Activated CD4-positive, alpha-beta memory T cell treated with anti-CD3 and anti-CD28 coated beads for 36 hours (primary cell): ENCODE measurements at regions not wholly inside any gene's neighbourhood (a gene's known extent, or its start where the extent isn't known, plus 50 kb on each side); places are given as distances from the start of the nearest gene placed in this dataset.

ENCODE experiments used
- CTCF ChIA-PET: fragments of 350-600 bp; sonication (Branson Sonifier 250); formaldehyde crosslinking; loops from one replicate; lab custom pipeline; 2021; ENCODE audit warnings: antibody characterized with exemption, inconsistent platforms; lab: Charles Lee
- POLR2A ChIA-PET: fragments of 350-600 bp; sonication (Branson Sonifier 250); formaldehyde crosslinking; loops from one replicate; lab custom pipeline; 2021; ENCODE audit warnings: antibody characterized with exemption; lab: Charles Lee
- DNase-seq: peaks from one replicate; pipeline ENCODE4 v3.0.0-alpha.2; 2020
- H3K27ac Mint-ChIP-seq: one replicate; pipeline ENCODE4 v1.8.0; 2021; ENCODE audit warnings: mixed read lengths
- H3K27me3 Mint-ChIP-seq: one replicate; pipeline ENCODE4 v1.8.0; 2021; ENCODE audit warnings: mixed read lengths
- H3K36me3 Mint-ChIP-seq: one replicate; pipeline ENCODE4 v1.8.0; 2021; ENCODE audit warnings: mixed read lengths
- H3K4me1 Mint-ChIP-seq: one replicate; pipeline ENCODE4 v1.8.0; 2021; ENCODE audit warnings: low read depth, mixed read lengths
- H3K4me3 Mint-ChIP-seq: one replicate; pipeline ENCODE4 v1.8.0; 2021; ENCODE audit warnings: mild to moderate bottlenecking, mixed read lengths
- H3K9me3 Mint-ChIP-seq: one replicate; pipeline ENCODE4 v1.8.0; 2021; ENCODE audit warnings: mixed read lengths
- intact Hi-C: fragments of 100-400 bp; cut with micrococcal nuclease; formaldehyde crosslinking; loops from one replicate; pipeline ENCODE4 v1.15.1; 2023

DNA sequence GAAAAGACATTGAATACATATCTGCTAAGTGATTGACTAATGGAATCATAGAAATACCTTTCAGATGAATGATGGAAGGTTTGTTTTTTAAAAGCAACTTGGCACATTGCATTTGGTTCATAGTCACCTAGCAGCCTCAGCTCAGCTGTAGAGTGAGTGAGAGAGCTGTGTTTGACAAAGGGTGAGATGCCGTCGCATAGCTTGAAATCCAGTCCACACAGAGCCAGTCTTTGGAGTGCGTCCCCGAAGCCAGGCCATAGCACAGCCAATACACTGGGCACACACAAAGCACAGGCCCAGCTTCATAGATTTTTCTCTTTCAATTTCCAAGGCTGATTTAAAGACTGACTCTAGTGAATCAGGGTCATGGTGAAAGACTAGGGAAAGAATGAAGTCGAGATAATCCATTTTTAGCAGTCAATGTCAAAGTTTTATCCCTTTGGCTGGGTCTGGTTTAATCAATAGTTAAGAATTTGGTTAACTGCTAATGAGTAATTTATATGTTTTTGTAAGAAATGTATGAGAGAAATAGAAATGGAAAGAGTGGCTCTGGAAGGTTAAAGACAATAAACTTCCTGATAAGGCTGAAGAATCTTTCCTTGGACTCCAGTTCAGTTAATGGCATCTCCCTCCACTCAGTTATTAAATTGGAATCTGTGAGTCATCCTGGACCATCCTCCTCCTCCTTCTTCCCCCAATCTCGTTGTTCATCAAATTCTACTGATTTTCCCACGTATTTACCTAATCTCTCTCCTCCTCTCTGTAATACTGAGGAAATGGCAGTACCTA is 101.2 kb upstream of the IRF2BP2 start:
- Mint-ChIP-seq H3K27me3 (no peaks in the 10 kb centered on the region), H3K4me1 (peaks cover under 1% of the 10 kb centered on the region), H3K27ac (no peak overlapping the region), H3K36me3 (no peaks in the 10 kb centered on the region), H3K4me3 (no peak overlapping the region), H3K9me3 (no peaks in the 10 kb centered on the region)
- ChIA-PET CTCF (no interaction called here), POLR2A (no interaction called here)
- intact Hi-C loops = no loop called here
- no peak for DNase-seq

DNA sequence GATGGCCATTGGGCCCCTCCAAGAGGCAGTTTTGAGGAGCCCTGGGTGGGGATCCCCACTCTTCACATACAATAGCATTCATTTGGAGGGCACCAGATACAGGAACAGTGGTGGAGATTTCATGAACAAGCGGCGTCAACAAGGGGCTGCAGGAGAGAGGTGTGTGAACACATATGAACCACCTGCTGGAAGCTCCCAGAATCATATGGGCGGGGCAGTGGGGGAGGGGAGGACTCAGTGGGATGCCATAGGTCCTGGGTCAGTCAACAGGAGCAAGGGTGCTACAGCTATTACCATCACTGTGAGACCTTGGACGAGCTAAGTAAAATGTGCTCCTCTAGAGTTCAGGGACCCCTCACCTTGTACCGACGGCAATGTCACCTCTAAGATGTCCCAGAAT is 100.4 kb upstream of the IRF2BP2 start:
- POLR2A ChIA-PET = no interaction called here
- Mint-ChIP-seq H3K4me3 (no peak overlapping the region), H3K27me3 (no peaks in the 10 kb centered on the region), H3K9me3 (no peaks in the 10 kb centered on the region), H3K4me1 (peaks cover 7% of the 10 kb centered on the region), H3K27ac (no peak overlapping the region), H3K36me3 (no peaks in the 10 kb centered on the region)
- intact Hi-C loops = no loop called here
- DNase-seq = no peak
- CTCF ChIA-PET = no interaction called here

- POLR2A ChIA-PET = no interaction called here
- H3K27me3 Mint-ChIP-seq = no peaks in the 10 kb centered on the region
- CTCF ChIA-PET = no interaction called here
- H3K4me1 Mint-ChIP-seq = peaks cover 11% of the 10 kb centered on the region
- H3K27ac Mint-ChIP-seq = no peak overlapping the region
- no peak overlapping the region for H3K4me3 Mint-ChIP-seq
- DNase-seq = no peak
- intact Hi-C loops = no loop called here
- H3K9me3 Mint-ChIP-seq = no peaks in the 10 kb centered on the region
- H3K36me3 Mint-ChIP-seq = no peaks in the 10 kb centered on the region
Observed at GRCh38 chr1:234709473-234710228, 99.7 kb upstream of the IRF2BP2 start.

DNA sequence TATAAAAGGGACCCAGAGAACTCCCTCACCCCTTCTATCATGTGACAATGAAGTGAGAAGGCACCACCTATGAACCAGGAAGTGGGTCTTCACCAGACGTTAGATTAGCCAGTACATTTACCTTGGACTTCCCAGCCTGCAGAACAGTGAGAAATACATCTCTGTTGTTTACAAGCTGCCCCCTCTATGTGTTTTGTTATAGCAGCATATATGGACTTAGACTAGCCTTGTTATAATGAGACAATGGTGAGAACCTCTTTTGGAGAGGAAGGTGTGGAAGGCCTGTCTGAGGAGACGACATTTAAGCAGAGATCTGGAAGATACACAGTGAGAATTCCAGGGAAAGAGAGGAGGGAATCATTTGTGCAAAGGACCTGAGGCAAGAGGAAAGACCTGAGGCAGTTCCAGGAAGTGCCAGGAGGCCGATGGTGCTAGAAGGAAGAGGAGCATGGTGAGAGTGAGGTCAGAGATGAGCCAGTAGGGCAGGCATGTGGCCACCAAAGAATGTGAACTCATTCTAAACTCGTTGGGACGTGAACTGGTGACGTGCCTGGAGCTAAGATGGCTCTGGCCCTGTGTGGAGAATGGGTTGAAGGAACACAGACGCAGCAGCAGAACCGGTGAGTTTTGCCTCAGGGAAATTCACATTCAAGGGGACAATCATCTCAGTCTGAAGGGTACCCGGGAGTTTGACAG is 98.9 kb upstream of the IRF2BP2 start:
- Mint-ChIP-seq H3K4me3 (no peak overlapping the region), H3K27ac (no peak overlapping the region), H3K9me3 (no peaks in the 10 kb centered on the region), H3K4me1 (peaks cover 11% of the 10 kb centered on the region), H3K27me3 (no peaks in the 10 kb centered on the region), H3K36me3 (no peaks in the 10 kb centered on the region)
- ChIA-PET CTCF (no interaction called here), POLR2A (no interaction called here)
- DNase-seq = no peak
- intact Hi-C loops = no loop called here

GRCh38 chr1:234707641-234708040 is 97.7 kb upstream of the IRF2BP2 start:
- ChIA-PET CTCF (no interaction called here), POLR2A (no interaction called here)
- intact Hi-C loops = no loop called here
- Mint-ChIP-seq H3K27me3 (no peaks in the 10 kb centered on the region), H3K4me3 (no peak overlapping the region), H3K4me1 (peaks cover 11% of the 10 kb centered on the region), H3K27ac (no peak overlapping the region), H3K9me3 (no peaks in the 10 kb centered on the region), H3K36me3 (no peaks in the 10 kb centered on the region)
- DNase-seq = no peak

DNA sequence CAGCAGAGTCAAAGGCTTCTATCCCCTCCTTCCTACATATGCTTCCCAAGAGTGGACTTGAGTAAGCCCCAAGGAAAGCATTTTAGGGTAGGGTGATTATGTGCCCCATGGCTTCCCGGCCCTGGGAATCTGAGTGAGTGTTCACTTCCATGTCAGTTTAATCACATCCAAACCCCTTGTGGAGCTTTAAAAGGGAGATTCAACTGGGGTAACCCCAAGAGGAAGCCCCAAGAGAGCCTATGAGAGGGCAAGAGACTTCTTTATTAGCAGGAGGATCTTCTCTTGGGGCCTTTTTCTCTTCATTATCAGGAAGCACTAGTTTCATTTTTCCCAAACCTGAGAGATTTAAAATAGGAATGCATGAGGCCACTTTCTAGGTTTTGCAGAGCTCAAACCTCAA is 97.0 kb upstream of the IRF2BP2 start:
- Mint-ChIP-seq H3K9me3 (no peaks in the 10 kb centered on the region), H3K27me3 (no peaks in the 10 kb centered on the region), H3K27ac (no peak overlapping the region), H3K36me3 (no peaks in the 10 kb centered on the region), H3K4me1 (peaks cover 11% of the 10 kb centered on the region), H3K4me3 (no peak overlapping the region)
- ChIA-PET POLR2A (no interaction called here), CTCF (no interaction called here)
- intact Hi-C loops = no loop called here
- no peak for DNase-seq

GRCh38 chr1:234706199-234706598 is 96.2 kb upstream of the IRF2BP2 start:
- intact Hi-C loops = no loop called here
- ChIA-PET POLR2A (no interaction called here), CTCF (no interaction called here)
- Mint-ChIP-seq H3K4me1 (peaks cover 11% of the 10 kb centered on the region), H3K27ac (no peak overlapping the region), H3K27me3 (no peaks in the 10 kb centered on the region), H3K4me3 (no peak overlapping the region), H3K9me3 (no peaks in the 10 kb centered on the region), H3K36me3 (no peaks in the 10 kb centered on the region)
- no peak for DNase-seq

DNA sequence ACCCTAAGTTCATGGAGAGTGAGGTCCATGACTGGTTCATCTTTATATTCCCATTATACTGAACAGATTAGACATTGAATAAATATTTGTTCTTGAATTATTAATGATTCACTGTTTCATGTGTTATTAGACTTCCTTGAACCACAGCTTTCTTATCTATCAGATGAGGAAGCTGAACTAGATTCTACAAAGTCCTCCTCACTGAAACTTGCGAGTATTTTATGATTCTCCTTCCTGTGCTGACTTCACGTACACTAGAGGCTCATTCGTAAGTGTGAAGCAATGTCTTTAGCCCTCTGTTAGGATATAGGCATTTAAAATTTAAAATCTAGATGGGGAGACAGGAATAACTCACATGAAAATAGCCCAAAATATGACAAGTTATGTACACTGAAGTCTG is 95.6 kb upstream of the IRF2BP2 start:
- no peak overlapping the region for H3K4me3 Mint-ChIP-seq
- intact Hi-C loops = no loop called here
- POLR2A ChIA-PET = no interaction called here
- no peaks in the 10 kb centered on the region for H3K36me3 Mint-ChIP-seq
- H3K9me3 Mint-ChIP-seq = no peaks in the 10 kb centered on the region
- CTCF ChIA-PET = interaction anchor here (1.0 kb wide), 1 partner anchor 9 kb away, joined by 6 read pairs; no protein-coding TSS in a partner anchor
- no peaks in the 10 kb centered on the region for H3K27me3 Mint-ChIP-seq
- no peak overlapping the region for H3K27ac Mint-ChIP-seq
- no peak for DNase-seq
- peaks cover 13% of the 10 kb centered on the region for H3K4me1 Mint-ChIP-seq

DNA sequence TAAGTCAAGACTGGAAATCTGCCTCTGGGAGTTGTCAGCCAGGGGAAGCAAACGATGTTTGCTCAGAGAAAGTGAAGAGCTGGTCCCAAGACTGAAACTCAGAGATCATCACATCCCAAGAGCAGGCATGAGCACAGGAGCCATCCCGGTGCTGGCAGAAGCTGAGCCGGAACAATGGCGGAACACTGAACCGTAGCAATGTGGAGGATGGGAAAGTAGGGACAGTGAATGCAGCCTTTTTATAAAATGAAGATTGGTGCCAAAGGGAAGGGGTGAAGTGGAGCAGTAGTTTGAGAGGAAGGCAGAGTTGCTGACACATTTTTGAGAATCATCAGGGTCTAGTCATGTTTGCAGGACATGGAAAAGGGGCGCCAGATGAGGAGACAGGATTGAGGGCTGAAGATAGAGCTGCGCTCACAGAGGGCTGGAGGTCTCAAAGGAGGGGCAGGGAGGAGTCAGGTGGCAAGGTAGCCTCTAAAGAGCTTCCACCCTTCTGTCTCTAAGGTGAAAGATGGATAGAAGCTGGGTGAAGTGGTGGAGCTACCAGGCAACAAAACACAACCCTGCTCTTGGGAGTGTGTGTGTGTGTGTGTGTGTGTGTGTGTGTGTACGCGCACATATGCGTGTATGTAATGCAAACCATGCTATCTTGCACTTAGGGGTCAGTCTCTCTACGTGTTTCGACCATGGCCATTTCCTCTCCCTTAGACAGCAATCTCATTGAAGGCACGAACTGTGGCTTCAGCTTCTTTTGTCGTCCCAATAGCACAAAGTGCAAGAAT is 94.3 kb upstream of the IRF2BP2 start:
- no peaks in the 10 kb centered on the region for H3K27me3 Mint-ChIP-seq
- DNase-seq = no peak
- ChIA-PET CTCF (no interaction called here), POLR2A (no interaction called here)
- no peak overlapping the region for H3K27ac Mint-ChIP-seq
- peaks cover 22% of the 10 kb centered on the region for H3K4me1 Mint-ChIP-seq
- no peaks in the 10 kb centered on the region for H3K36me3 Mint-ChIP-seq
- no peaks in the 10 kb centered on the region for H3K9me3 Mint-ChIP-seq
- intact Hi-C loops = no loop called here
- no peak overlapping the region for H3K4me3 Mint-ChIP-seq

- DNase-seq = no peak
- Mint-ChIP-seq H3K9me3 (no peaks in the 10 kb centered on the region), H3K27ac (no peak overlapping the region), H3K27me3 (no peaks in the 10 kb centered on the region), H3K4me1 (peaks cover 22% of the 10 kb centered on the region), H3K36me3 (no peaks in the 10 kb centered on the region), H3K4me3 (no peak overlapping the region)
- ChIA-PET POLR2A (interaction anchor here (0.9 to 1.3 kb wide), 2 partner anchors 22 to 86 kb away, joined by 3 to 5 read pairs; no protein-coding TSS in a partner anchor), CTCF (interaction anchor here (1.2 kb wide), 1 partner anchor 10 kb away, joined by 3 read pairs; no protein-coding TSS in a partner anchor)
- intact Hi-C loops = no loop called here
Observed at GRCh38 chr1:234702342-234703000, 92.5 kb upstream of the IRF2BP2 start.

DNA sequence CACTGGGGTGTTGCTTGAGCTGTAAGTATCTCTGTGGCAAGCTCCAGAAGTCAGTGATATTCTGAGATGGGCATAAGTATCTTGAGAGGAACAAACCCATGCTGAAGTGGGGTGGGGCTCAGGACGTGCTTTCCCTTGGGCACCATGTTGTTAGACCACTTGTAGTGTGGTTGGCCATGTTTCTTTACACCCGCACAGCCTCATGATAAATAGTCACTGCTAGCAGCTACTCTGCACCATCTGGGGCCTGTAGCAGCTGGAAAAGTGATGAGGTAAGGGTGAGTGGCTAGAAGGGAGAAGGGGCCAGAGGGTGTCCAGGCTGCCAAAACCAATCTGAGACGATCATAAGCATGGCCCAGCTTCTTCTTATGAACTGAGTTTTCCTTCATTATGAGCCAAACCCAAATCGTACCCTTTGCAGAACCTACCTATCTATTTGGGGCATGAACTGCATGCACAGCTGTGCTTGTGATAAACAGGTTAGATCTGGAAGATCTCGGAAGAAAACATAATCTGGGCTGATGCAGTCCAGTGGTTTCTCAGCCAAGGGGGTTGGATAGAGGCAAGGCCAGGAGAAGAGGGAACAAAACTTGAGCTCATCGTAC is 91.9 kb upstream of the IRF2BP2 start:
- H3K36me3 Mint-ChIP-seq = no peaks in the 10 kb centered on the region
- no peak overlapping the region for H3K4me3 Mint-ChIP-seq
- ChIA-PET POLR2A (interaction anchor here (0.9 to 1.3 kb wide), 2 partner anchors 22 to 85 kb away, joined by 3 to 5 read pairs; no protein-coding TSS in a partner anchor), CTCF (interaction anchor here (1.2 kb wide), 1 partner anchor 9 kb away, joined by 3 read pairs; no protein-coding TSS in a partner anchor)
- intact Hi-C loops = no loop called here
- H3K27ac Mint-ChIP-seq = no peak overlapping the region
- peaks cover 22% of the 10 kb centered on the region for H3K4me1 Mint-ChIP-seq
- no peaks in the 10 kb centered on the region for H3K9me3 Mint-ChIP-seq
- no peak for DNase-seq
- no peaks in the 10 kb centered on the region for H3K27me3 Mint-ChIP-seq
